ENCODE measurements at regions not wholly inside any gene's neighbourhood (a gene's known extent, or its start where the extent isn't known, plus 50 kb on each side); places are given as distances from the start of the nearest gene placed in this dataset.

DNA sequence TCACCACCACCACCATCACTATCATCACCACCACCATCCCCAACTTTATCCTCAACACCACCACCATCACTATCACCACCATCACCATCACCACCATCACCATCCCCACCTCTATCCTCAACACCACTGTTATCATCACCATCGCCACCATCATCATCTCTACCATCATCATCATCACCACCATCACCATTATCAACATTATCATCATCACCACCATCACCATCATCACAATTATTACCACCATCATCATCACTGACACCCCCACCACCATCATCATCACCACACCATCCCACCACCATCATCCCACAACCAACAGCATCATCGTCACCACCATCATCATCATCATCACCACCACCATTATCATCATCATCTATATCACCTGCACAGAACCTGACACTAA lies 188.4 kb upstream of the PWP1 start:
- no peak for TF ChIP-seq TAF1 (IDR thresholded peaks at IDR 0.05; ENCODE audit: borderline replicate concordance, insufficient read depth, low read length)
- TF ChIP-seq POLR2AphosphoS5 (IDR thresholded peaks at IDR 0.05; ENCODE audit: low read depth, low read length), result no peak
- TF ChIP-seq REST (IDR thresholded peaks at IDR 0.05; ENCODE audit: insufficient read depth in 1 of 2, low read depth in 2 of 2, low read length in 2 of 2), result no peak
- TF ChIP-seq SIN3A (IDR thresholded peaks at IDR 0.05; ENCODE audit: borderline replicate concordance, insufficient read depth, low read length), result no peak
- no peak for TF ChIP-seq FOXP2 (optimal IDR thresholded peaks at IDR 0.05; ENCODE audit: borderline replicate concordance, extremely low read depth, extremely low read length, insufficient read depth)
